Stimulated activated effector memory CD8-positive, alpha-beta T cell treated with anti-CD3 and anti-CD28 coated beads, Interleukin-12 subunit alpha, Interleukin-12 subunit beta, amount 100 ng/mL, for 72 hours (primary cell): ENCODE measurements at regions not wholly inside any gene's neighbourhood (a gene's known extent, or its start where the extent isn't known, plus 50 kb on each side); places are given as distances from the start of the nearest gene placed in this dataset.

Experiments
- ATAC-seq: fragments of 150-1000 bp; cut with Tn5 transposase; 2 replicates; pipeline ENCODE4 v1.10.0; 2021
- DNase-seq, 2 donors: peaks; one replicate each; pipeline ENCODE4 v3.0.0; 2021 to 2022; ENCODE audit warnings: low spot score in 2 of 2
- H3K27ac Mint-ChIP-seq: one replicate; pipeline ENCODE4 v1.8.0; 2022; ENCODE audit warnings: mild to moderate bottlenecking, mixed read lengths
- H3K36me3 Mint-ChIP-seq: one replicate; pipeline ENCODE4 v1.8.0; 2022; ENCODE audit warnings: mild to moderate bottlenecking, mixed read lengths
- H3K4me1 Mint-ChIP-seq: one replicate; pipeline ENCODE4 v1.8.0; 2022; ENCODE audit warnings: mixed read lengths
- H3K4me3 Mint-ChIP-seq: one replicate; pipeline ENCODE4 v1.8.0; 2022; ENCODE audit warnings: mild to moderate bottlenecking, mixed read lengths
- H3K9me3 Mint-ChIP-seq: one replicate; pipeline ENCODE4 v1.8.0; 2022; ENCODE audit warnings: mixed read lengths

DNA sequence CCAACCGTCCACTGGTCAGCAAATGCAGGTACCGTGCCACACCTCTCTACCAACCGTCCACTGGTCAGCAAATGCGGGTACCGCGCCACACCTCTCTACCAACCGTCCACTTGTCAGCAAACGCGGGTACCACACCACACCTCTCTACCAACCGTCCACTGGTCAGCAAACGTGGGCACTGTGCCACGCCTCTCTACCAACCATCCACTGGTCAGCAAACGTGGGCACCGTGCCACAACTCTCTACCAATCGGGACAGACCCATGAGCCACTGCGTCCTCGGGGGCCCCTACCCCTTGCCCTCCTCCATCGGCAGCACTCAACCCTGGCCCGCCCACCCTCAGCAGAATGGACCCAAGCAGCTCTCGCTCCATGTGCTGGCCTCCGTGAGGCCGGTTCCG lies 226.4 kb upstream of the SALL3 start:
- DNase-seq: no peak
- no peaks in the 10 kb centered on the region for H3K4me1 Mint-ChIP-seq
- no peak for ATAC-seq
- no peaks in the 10 kb centered on the region for H3K9me3 Mint-ChIP-seq
- H3K36me3 Mint-ChIP-seq: no peaks in the 10 kb centered on the region
- no peak overlapping the region for H3K4me3 Mint-ChIP-seq
- H3K27ac Mint-ChIP-seq: no peak overlapping the region

DNA sequence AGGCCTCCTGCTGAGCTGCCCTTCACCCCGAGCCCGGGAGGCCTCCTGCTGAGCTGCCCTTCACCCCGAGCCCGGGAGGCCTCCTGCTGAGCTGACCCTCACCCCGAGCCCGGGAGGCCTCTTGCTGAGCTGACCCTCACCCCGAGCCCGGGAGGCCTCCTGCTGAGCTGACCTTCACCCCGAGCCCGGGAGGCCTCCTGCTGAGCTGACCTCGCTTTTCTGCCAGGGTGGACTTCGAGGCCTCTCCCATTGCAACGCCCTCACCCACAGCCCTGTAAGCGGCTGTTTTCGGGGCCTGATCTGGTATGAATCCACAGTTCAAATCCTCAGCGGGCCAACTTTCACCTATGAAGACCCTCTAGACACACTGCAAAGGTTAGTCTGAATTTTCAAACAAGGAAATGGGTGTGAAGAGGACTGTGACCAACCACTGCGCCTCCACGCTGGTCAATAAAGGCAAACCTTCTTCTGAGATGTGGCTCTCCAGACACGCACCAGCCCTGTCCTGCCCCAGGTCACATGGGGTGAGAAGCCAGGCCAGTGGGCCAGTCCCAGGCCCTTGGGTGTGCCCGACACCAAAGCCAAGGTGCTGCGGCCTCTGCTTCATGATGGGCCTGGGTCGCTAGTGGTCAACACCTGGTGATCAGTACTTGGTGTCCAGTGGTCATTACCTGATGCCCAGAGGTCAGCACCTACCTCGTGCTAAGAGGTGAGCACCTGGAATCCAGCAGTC lies 225.1 kb upstream of the SALL3 start:
- H3K27ac Mint-ChIP-seq: no peak overlapping the region
- no peaks in the 10 kb centered on the region for H3K4me1 Mint-ChIP-seq
- no peak overlapping the region for H3K4me3 Mint-ChIP-seq
- no peaks in the 10 kb centered on the region for H3K9me3 Mint-ChIP-seq
- H3K36me3 Mint-ChIP-seq: no peaks in the 10 kb centered on the region
- ATAC-seq: no peak
- DNase-seq: no peak

DNA sequence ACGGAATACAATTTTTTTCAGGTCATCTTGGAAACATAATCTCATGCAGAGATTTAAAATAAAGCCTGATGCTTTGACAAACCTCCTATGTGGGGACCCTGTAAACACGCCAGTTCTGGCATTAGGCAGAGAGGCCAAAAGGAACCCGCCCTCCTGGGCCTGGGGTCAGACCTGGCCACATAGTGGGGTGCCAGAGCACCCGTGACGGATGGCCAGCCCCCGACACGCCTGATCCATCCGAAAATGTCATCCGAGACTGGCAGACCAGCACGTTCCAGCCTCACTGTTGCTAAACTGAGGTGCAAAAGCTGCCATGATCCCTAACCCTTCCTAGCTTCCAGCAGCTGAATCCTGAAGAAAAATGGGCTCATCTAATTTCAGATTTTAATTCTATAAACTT lies 222.6 kb upstream of the SALL3 start:
- Mint-ChIP-seq H3K4me3 (no peak overlapping the region), H3K4me1 (no peaks in the 10 kb centered on the region), H3K9me3 (no peaks in the 10 kb centered on the region), H3K27ac (no peak overlapping the region), H3K36me3 (no peaks in the 10 kb centered on the region)
- ATAC-seq: no peak
- DNase-seq: no peak

DNA sequence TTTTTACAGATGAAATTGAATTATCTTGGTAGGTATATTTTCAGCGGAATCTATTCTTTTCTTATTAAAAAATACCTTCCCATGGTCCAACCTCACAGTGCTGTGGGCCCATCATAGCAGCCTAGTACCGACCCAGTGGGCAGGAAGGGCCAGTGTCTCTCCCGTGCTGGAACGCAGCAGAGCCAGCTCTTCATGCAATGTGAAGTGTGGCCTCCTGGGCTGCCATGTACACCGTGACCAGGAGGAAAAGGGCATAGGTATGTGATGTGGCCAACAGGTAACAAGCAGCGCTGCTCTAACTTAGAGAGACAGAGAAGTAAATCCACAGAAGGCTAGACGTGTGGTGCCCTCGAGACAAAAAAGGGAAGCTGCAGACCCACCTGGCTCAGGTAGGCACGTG lies 221.1 kb upstream of the SALL3 start:
- H3K36me3 Mint-ChIP-seq: no peaks in the 10 kb centered on the region
- H3K4me3 Mint-ChIP-seq: no peak overlapping the region
- no peaks in the 10 kb centered on the region for H3K4me1 Mint-ChIP-seq
- no peak overlapping the region for H3K27ac Mint-ChIP-seq
- peaks cover 3% of the 10 kb centered on the region for H3K9me3 Mint-ChIP-seq
- ATAC-seq (no peak), DNase-seq (no peak)

DNA sequence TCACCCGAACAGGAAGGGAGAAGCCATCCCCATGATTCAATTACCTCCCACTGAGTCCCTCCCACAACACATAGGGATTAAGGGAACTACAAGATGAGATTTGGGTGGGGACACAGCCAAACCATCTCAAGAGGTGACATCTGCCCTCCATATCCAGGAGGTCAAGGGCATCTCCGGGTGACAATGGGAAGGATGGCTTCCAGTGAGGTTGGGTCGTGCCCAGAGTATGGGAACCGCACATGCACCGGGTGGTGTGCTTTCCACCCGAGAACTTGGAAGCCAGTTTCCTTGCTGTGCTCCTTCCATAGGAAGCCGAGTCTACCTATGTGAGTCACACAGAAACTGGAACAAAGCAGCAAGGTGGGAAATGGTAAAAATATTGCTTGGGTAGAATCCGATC lies 216.9 kb upstream of the SALL3 start:
- DNase-seq: no peak
- no peak for ATAC-seq
- peaks cover 3% of the 10 kb centered on the region for H3K9me3 Mint-ChIP-seq
- no peaks in the 10 kb centered on the region for H3K4me1 Mint-ChIP-seq
- H3K36me3 Mint-ChIP-seq: no peaks in the 10 kb centered on the region
- H3K4me3 Mint-ChIP-seq: no peak overlapping the region
- no peak overlapping the region for H3K27ac Mint-ChIP-seq

DNA sequence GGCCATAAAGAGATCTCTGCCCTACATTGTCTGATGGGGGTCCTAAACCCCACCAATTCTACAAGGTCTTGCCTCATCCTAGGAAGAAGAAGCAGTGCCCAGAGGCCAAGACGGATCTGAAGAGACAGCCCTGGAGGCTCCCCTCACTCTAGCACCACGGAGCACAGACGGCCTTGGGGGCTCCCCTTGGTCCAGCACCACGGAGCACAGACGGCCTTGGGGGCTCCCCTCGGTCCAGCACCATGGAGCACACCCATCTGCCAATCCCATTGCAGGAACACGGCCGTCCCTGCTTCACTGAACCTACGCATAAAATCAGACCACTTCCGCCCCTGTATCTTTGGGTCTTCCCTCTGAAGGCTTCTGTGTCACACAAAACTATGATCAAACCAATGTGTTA lies 215.1 kb upstream of the SALL3 start:
- DNase-seq (no peak), ATAC-seq (no peak)
- Mint-ChIP-seq H3K4me3 (no peak overlapping the region), H3K9me3 (peaks cover 3% of the 10 kb centered on the region), H3K27ac (no peak overlapping the region), H3K4me1 (no peaks in the 10 kb centered on the region), H3K36me3 (no peaks in the 10 kb centered on the region)

DNA sequence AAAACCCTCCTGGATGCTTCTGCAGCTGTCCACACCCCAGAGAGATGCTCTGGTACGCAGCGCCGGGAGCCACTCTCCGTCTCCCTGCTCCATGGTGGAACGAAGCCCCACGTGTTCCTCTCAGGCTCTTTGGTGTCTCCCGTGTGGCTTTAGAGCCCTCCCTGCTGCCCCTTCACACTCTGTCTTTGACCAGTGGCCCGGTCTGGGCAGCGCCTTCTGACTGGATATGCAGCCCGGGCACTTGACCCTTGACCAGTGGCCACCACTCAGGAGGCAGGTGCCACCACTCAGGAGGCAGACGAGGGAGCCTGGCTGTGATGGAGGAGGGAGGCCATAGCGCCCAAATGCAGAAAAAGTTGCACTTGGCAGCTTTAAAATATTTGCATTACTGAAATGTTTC lies 214.5 kb upstream of the SALL3 start:
- H3K4me1 Mint-ChIP-seq: no peaks in the 10 kb centered on the region
- ATAC-seq (no peak), DNase-seq (no peak)
- H3K4me3 Mint-ChIP-seq: no peak overlapping the region
- no peak overlapping the region for H3K27ac Mint-ChIP-seq
- peaks cover 3% of the 10 kb centered on the region for H3K9me3 Mint-ChIP-seq
- no peaks in the 10 kb centered on the region for H3K36me3 Mint-ChIP-seq

DNA sequence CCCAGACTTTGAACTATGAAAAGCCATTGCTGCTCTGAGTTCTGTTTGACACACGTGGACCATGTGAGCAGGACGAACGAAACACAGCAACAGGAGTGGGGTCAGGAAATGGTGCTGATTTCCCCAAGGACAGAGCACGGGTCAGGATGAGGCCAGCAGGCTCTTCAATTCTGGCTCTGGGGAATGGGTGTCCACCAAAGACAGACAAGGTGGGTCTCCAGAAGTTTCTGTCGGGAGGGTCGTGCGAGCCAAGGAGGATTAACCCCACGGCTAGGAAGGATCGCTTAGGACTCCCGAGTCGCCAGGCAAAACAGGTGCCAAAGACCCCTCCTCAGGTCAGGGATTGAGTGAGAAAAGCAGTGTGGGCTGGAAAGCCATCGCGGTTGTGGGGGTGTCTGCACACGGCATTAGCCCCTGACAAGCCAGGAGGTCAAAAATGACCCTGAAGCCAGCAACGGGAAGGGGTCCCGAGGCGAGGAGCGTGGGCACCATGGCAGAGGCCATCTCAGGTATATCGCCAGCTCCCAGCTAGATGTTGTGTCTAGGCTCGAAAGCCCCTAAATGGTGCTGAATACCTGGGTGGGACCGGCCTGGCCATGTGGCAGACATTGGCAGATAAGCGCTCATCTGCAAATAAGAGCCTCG lies 213.9 kb upstream of the SALL3 start:
- Mint-ChIP-seq H3K27ac (no peak overlapping the region), H3K36me3 (no peaks in the 10 kb centered on the region), H3K4me1 (no peaks in the 10 kb centered on the region), H3K9me3 (peaks cover 3% of the 10 kb centered on the region), H3K4me3 (no peak overlapping the region)
- ATAC-seq: no peak
- DNase-seq: no peak

DNA sequence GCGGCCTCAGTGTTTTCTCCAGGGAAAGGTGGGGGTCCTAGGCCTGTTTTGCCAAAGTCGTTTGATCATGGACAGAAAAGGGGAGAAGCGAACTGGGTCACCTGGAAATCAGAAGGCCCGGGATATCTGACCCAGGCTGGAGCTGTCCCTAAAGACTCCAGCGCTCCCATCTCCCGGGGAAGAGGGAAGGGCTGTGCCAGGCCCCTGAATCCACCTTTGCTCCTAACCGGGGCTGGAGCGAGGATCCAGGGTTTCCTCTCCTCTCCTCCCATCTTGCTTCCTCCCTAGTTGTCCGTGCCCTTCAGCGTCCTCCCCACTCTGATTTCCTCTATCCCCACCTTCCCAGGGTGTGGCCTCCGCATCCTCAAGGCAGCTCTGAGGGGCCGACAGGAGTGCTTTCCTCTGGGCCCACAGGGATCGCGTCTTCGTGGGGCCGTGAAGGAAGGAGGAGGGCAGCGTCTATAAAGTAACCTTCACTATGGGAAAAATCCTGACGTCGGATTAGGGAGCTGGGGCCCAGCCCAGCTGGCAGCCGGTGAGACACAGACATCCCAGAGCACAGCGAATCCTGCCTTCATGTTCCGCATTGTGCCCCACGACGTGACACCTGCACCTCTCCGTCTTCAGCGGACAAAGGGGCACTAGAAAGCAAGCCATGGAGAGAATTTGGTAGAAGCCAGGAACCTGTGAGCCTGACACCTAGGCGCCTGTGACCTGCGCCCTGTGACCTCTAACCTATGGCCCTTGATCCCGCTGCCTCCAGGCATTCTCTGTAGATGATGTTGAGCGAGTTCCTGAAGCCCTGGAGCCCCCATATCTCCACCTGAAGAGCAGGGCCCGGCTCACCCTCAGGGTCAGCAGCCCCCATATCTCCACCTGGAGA lies 212.7 kb upstream of the SALL3 start:
- Mint-ChIP-seq H3K27ac (no peak overlapping the region), H3K4me3 (no peak overlapping the region), H3K4me1 (no peaks in the 10 kb centered on the region), H3K36me3 (no peaks in the 10 kb centered on the region), H3K9me3 (peaks cover 3% of the 10 kb centered on the region)
- ATAC-seq (no peak), DNase-seq (no peak)

DNA sequence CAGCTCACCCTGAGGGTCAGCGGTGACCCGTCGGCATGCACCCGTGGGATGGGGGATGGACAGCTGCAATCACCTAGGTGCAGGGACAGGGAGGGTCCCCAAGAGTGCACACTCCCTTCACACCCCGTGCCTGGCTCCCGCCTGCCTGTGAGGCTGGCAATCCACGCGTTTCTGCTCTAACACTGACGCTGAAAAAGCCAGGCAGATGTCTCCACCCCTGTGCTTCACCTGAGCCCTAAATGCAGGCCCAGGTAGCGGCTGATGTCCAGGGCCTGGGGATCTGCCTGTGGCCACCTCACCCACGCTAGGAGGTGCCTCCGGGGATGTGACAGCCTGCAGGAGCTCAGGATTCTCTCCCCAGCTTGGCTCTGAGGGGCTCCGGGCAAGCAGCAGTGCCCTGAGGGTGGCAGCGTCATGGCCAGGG lies 212.0 kb upstream of the SALL3 start:
- ATAC-seq (no peak), DNase-seq (no peak)
- Mint-ChIP-seq H3K9me3 (no peaks in the 10 kb centered on the region), H3K36me3 (no peaks in the 10 kb centered on the region), H3K4me3 (no peak overlapping the region), H3K27ac (no peak overlapping the region), H3K4me1 (no peaks in the 10 kb centered on the region)

DNA sequence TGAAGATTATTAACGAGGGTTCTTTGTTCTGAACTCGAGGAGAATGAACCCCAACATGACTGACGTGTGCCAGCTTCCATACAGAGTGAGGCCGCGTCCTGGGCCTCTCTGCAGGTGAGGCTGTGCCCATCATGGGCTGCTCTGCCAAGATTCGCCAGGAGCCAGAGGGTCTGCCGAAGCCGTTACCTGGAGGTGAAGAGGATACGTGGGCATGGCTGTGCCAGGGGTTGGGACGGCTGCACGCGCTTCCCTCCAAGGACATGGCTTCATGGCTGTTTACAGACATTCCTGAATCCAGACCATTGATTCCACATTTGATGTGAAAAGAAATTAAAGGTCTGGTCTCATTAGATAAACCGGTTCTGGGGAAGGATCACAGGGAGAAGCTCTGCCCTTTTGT lies 211.4 kb upstream of the SALL3 start:
- ATAC-seq (no peak), DNase-seq (no peak)
- Mint-ChIP-seq H3K4me1 (no peaks in the 10 kb centered on the region), H3K36me3 (no peaks in the 10 kb centered on the region), H3K4me3 (no peak overlapping the region), H3K9me3 (no peaks in the 10 kb centered on the region), H3K27ac (no peak overlapping the region)

DNA sequence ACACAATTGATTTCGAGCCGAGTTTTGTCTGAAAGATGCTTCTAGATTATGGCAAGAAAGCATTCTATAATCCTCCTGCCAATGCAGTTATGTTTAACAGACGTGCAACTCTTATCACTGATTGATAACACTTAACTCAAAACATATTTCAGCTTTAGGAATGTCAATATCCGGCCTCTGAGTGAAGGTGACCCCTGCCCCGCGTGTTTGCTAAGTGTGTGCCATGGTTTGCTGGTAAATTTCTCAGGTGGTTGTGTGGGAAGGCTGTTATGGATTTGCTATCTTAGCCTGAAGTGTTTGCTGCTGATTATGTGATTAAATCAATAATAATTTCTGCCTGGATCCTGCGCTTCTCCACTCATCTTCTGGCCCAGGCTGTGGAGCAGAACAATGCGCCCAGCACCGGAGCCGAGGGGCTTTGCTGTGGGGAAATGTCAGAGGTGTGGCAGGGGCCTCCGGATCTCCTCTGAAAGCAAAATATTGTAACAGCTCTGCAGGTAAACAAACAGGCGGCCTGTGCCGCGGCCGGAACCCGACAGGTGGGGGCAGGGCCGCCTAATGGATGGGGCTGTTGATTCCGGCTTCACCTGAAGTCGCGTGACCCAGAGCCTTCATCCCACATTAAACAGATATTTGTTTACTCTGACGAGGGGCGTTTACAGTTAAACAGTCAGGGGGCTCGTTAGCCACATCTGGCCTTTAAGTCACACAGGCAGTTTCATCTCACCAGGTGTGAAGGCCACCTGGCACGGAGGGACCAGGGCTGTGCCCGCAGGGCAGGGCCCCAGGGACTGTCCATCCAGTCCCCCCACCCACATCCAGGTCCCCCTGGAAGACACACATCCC lies 210.7 kb upstream of the SALL3 start:
- DNase-seq (no peak), ATAC-seq (no peak)
- Mint-ChIP-seq H3K27ac (no peak overlapping the region), H3K36me3 (no peaks in the 10 kb centered on the region), H3K4me1 (no peaks in the 10 kb centered on the region), H3K9me3 (no peaks in the 10 kb centered on the region), H3K4me3 (no peak overlapping the region)

DNA sequence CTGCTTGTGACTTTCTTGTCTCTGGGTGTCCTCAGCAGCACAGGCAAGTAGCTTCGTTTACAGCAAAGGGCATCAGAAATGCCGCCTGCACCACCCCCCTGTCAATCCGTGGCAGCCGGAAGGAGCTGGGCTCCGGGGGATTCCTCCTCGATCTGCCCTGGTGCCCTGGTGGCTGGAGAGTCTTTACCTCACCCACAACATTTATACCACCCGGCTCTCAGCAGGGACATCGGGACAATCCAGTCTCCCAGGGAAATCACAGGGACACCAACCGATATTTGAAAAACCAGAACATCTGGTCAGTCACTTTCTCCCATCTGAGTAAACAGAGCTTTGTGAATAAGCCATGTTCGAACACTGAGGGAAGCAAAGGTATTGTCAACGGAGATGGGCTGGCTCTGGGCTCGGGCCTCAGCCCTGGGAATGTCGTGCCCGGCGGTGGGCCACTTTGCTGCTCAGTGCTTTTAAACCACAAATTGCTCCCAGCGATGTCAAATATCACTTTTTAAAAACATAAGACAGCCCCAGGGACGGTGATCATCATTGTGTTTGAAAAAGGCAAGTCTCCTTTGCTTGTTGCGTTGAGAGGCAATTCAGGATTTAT lies 210.0 kb upstream of the SALL3 start:
- H3K36me3 Mint-ChIP-seq: no peaks in the 10 kb centered on the region
- no peak overlapping the region for H3K4me3 Mint-ChIP-seq
- no peaks in the 10 kb centered on the region for H3K4me1 Mint-ChIP-seq
- DNase-seq (no peak), ATAC-seq (no peak)
- no peak overlapping the region for H3K27ac Mint-ChIP-seq
- no peaks in the 10 kb centered on the region for H3K9me3 Mint-ChIP-seq

DNA sequence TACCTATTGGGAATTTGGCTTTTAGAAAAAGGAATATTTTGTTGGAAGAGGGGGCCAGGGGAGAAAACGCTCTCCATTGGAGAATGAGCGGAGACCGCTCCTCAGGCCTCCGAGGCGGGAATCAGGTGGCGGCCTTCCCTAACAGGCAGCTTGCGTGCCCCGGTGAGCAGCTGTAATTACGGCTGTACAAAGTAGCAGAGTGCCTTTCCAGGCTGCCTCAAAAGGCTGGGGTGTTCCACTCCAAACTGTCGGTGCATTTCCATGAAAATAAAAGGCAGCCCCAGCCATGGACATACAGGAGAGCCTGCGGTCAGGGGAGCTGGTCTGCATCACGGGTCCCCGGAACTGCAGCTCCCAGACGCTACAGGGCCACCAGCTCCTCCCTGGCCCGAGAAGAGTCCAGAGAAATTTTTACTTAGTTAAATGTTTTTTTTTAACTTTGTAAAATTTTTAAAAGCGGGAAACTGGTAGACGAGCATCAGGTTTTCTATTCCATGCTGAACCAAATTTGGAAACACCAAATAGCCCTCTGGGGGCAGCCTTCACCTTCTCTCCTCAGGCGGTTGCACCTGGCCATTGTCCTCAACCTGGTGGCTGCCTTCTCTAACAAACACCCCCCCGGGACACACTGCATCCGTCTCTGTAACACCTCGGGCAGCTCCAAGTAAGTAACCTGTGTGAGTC lies 209.3 kb upstream of the SALL3 start:
- H3K27ac Mint-ChIP-seq: no peak overlapping the region
- no peaks in the 10 kb centered on the region for H3K9me3 Mint-ChIP-seq
- DNase-seq (no peak), ATAC-seq (no peak)
- H3K4me3 Mint-ChIP-seq: no peak overlapping the region
- H3K4me1 Mint-ChIP-seq: no peaks in the 10 kb centered on the region
- H3K36me3 Mint-ChIP-seq: no peaks in the 10 kb centered on the region
